ENCODE measurements at regions not wholly inside any gene's neighbourhood (a gene's known extent, or its start where the extent isn't known, plus 50 kb on each side); places are given as distances from the start of the nearest gene placed in this dataset.

- TF ChIP-seq ELF3 (CRISPR knock-in tag; IDR thresholded peaks at IDR 0.05), result no peak
- 0 out of 2 replicates have a peak, but pooled peaks have one; percentile 38 for TF ChIP-seq ZNF574 (CRISPR knock-in tag; IDR thresholded peaks at IDR 0.05)
- TF ChIP-seq RFXAP (CRISPR knock-in tag; IDR thresholded peaks at IDR 0.05; ENCODE audit: borderline replicate concordance), result 0 out of 2 replicates have a peak, but pooled peaks have one; percentile 30
- TF ChIP-seq POGZ (CRISPR knock-in tag; IDR thresholded peaks at IDR 0.05), result no peak
- TF ChIP-seq, protein P1, sequence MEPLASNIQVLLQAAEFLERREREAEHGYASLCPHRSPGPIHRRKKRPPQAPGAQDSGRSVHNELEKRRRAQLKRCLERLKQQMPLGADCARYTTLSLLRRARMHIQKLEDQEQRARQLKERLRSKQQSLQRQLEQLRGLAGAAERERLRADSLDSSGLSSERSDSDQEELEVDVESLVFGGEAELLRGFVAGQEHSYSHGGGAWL (CRISPR knock-in tag; IDR thresholded peaks at IDR 0.05), result no peak
- no peak for TF ChIP-seq ZBTB3 (CRISPR knock-in tag; IDR thresholded peaks at IDR 0.05; ENCODE audit: borderline replicate concordance, low read depth)
- peak; percentile 42; the same call in 1 of the 2 replicates for TF ChIP-seq NCOR1 (IDR thresholded peaks at IDR 0.05; ENCODE audit: borderline replicate concordance, low read length)
- TF ChIP-seq TFAP4 (IDR thresholded peaks at IDR 0.05; ENCODE audit: borderline replicate concordance, low read depth), result peak; percentile 83
- TF ChIP-seq, protein P2, sequence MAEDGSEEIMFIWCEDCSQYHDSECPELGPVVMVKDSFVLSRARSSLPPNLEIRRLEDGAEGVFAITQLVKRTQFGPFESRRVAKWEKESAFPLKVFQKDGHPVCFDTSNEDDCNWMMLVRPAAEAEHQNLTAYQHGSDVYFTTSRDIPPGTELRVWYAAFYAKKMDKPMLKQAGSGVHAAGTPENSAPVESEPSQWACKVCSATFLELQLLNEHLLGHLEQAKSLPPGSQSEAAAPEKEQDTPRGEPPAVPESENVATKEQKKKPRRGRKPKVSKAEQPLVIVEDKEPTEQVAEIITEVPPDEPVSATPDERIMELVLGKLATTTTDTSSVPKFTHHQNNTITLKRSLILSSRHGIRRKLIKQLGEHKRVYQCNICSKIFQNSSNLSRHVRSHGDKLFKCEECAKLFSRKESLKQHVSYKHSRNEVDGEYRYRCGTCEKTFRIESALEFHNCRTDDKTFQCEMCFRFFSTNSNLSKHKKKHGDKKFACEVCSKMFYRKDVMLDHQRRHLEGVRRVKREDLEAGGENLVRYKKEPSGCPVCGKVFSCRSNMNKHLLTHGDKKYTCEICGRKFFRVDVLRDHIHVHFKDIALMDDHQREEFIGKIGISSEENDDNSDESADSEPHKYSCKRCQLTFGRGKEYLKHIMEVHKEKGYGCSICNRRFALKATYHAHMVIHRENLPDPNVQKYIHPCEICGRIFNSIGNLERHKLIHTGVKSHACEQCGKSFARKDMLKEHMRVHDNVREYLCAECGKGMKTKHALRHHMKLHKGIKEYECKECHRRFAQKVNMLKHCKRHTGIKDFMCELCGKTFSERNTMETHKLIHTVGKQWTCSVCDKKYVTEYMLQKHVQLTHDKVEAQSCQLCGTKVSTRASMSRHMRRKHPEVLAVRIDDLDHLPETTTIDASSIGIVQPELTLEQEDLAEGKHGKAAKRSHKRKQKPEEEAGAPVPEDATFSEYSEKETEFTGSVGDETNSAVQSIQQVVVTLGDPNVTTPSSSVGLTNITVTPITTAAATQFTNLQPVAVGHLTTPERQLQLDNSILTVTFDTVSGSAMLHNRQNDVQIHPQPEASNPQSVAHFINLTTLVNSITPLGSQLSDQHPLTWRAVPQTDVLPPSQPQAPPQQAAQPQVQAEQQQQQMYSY (CRISPR knock-in tag; IDR thresholded peaks at IDR 0.05), result peak; percentile 96
- TF ChIP-seq STAT5B (CRISPR knock-in tag; IDR thresholded peaks at IDR 0.05), result no peak
- TF ChIP-seq ZNF225 (CRISPR knock-in tag; IDR thresholded peaks at IDR 0.05), result no peak
- TF ChIP-seq SP1 (IDR thresholded peaks at IDR 0.05), result no peak
- peak; percentile 27; the same call in 1 of the 2 replicates for TF ChIP-seq SP1 (CRISPR knock-in tag; IDR thresholded peaks at IDR 0.05)
- 0 out of 2 replicates have a peak, but pooled peaks have one; percentile 50 for TF ChIP-seq FOXO4 (CRISPR knock-in tag; conservative IDR thresholded peaks at IDR 0.05)
- peak; percentile 31; the same call in 1 of the 2 replicates for TF ChIP-seq ATF3 (CRISPR knock-in tag; IDR thresholded peaks at IDR 0.05)
- TF ChIP-seq ZNF790 (CRISPR knock-in tag; IDR thresholded peaks at IDR 0.05; ENCODE audit: borderline replicate concordance), result no peak
- TF ChIP-seq ZNF101 (CRISPR knock-in tag; IDR thresholded peaks at IDR 0.05; ENCODE audit: borderline replicate concordance, low read depth), result 0 out of 2 replicates have a peak, but pooled peaks have one; percentile 47
Measured at GRCh38 chr17:59505610-59506276, 59.7 kb upstream of the DHX40 start (continued).
